ENCODE measurements at regions not wholly inside any gene's neighbourhood (a gene's known extent, or its start where the extent isn't known, plus 50 kb on each side); places are given as distances from the start of the nearest gene placed in this dataset.

GRCh38 chr1:239924741-239925350 is 166.8 kb upstream of the FMN2 start:
- TF ChIP-seq CTCF (IDR thresholded peaks at IDR 0.05) (no peak), POLR2A (IDR thresholded peaks at IDR 0.05) (no peak), POLR2AphosphoS5 (IDR thresholded peaks at IDR 0.05) (no peak)
